ENCODE measurements at regions not wholly inside any gene's neighbourhood (a gene's known extent, or its start where the extent isn't known, plus 50 kb on each side); places are given as distances from the start of the nearest gene placed in this dataset.

GRCh38 chr6:999552-999951 is 306.6 kb upstream of the EXOC2 start:
- Histone ChIP-seq H3K4me1 (ENCODE audit: control insufficient read depth in 1 of 2, insufficient read depth in 2 of 2, low read length in 2 of 2) (no peaks in the 10 kb centered on the region), H3K9ac (ENCODE audit: insufficient read depth, low read length, poor library complexity, severe bottlenecking) (no peak overlapping the region), H3K27ac (ENCODE audit: low read depth in 1 of 2, low read length in 2 of 2) (no peak overlapping the region), H3K36me3 (replicated peaks in 1 of 2; ENCODE audit: control insufficient read depth in 1 of 2, insufficient read depth in 2 of 2, low read length in 2 of 2) (no peaks in the 10 kb centered on the region), H3K4me2 (replicated peaks; ENCODE audit: extremely low read depth, low read length, poor library complexity, severe bottlenecking) (no peak overlapping the region), H4K20me1 (ENCODE audit: insufficient read depth, low read length) (no peaks in the 10 kb centered on the region), H2AFZ (ENCODE audit: insufficient read depth, low read depth, low read length, poor library complexity, severe bottlenecking) (no peak overlapping the region), H3K9me3 (replicated peaks in 1 of 2; ENCODE audit: control insufficient read depth in 1 of 2, insufficient read depth in 1 of 2, low read length in 2 of 2) (no peaks in the 10 kb centered on the region), H3K27me3 (ENCODE audit: control insufficient read depth in 2 of 2, insufficient read depth in 2 of 2, low read length in 2 of 2) (no peaks in the 10 kb centered on the region), H3K79me2 (ENCODE audit: insufficient read depth, low read length) (no peaks in the 10 kb centered on the region), H3K4me3 (replicated peaks in 1 of 3; ENCODE audit: low read depth in 2 of 3, low read length in 3 of 3) (no peak overlapping the region)
- WGBS (ENCODE audit: insufficient coverage): 91% methylated on average over 4 of the region's 9 CpGs
- Mint-ChIP-seq H3K9me3 (peaks cover 0 to 10% (median 4%) of the 10 kb centered on the region in 7 donors), H3K4me3 (no peak overlapping the region), H3K27me3 (ENCODE audit: low read depth in 3 of 3) (peaks cover 5 to 9% (median 8%) of the 10 kb centered on the region in 3 donors), H3K4me1 (no peaks in the 10 kb centered on the region), H3K27ac (no peak overlapping the region), H3K36me3 (no peaks in the 10 kb centered on the region)
- TF ChIP-seq CTCF (IDR thresholded peaks at IDR 0.05): no peak
- DNase-seq: no peak
- intact Hi-C loops (cut with micrococcal nuclease): no loop called here

- Histone ChIP-seq H3K4me3 (replicated peaks in 1 of 3; ENCODE audit: low read depth in 2 of 3, low read length in 3 of 3) (no peak overlapping the region), H3K36me3 (replicated peaks in 1 of 2; ENCODE audit: control insufficient read depth in 1 of 2, insufficient read depth in 2 of 2, low read length in 2 of 2) (no peaks in the 10 kb centered on the region), H3K27me3 (ENCODE audit: control insufficient read depth in 2 of 2, insufficient read depth in 2 of 2, low read length in 2 of 2) (no peaks in the 10 kb centered on the region), H3K4me2 (replicated peaks; ENCODE audit: extremely low read depth, low read length, poor library complexity, severe bottlenecking) (no peak overlapping the region), H3K9ac (ENCODE audit: insufficient read depth, low read length, poor library complexity, severe bottlenecking) (no peak overlapping the region), H3K4me1 (ENCODE audit: control insufficient read depth in 1 of 2, insufficient read depth in 2 of 2, low read length in 2 of 2) (no peaks in the 10 kb centered on the region), H3K9me3 (replicated peaks in 1 of 2; ENCODE audit: control insufficient read depth in 1 of 2, insufficient read depth in 1 of 2, low read length in 2 of 2) (no peaks in the 10 kb centered on the region), H3K79me2 (ENCODE audit: insufficient read depth, low read length) (no peaks in the 10 kb centered on the region), H4K20me1 (ENCODE audit: insufficient read depth, low read length) (no peaks in the 10 kb centered on the region), H2AFZ (ENCODE audit: insufficient read depth, low read depth, low read length, poor library complexity, severe bottlenecking) (no peak overlapping the region), H3K27ac (ENCODE audit: low read depth in 1 of 2, low read length in 2 of 2) (no peak overlapping the region)
- TF ChIP-seq CTCF (IDR thresholded peaks at IDR 0.05): no peak
- Mint-ChIP-seq H3K27me3 (ENCODE audit: low read depth in 3 of 3) (peaks cover 5 to 9% (median 8%) of the 10 kb centered on the region in 3 donors), H3K4me3 (no peak overlapping the region), H3K36me3 (no peaks in the 10 kb centered on the region), H3K9me3 (peaks cover 0 to 4% (median 0%) of the 10 kb centered on the region in 7 donors), H3K27ac (no peak overlapping the region), H3K4me1 (no peaks in the 10 kb centered on the region)
- intact Hi-C loops (cut with micrococcal nuclease): no loop called here
- WGBS (ENCODE audit: insufficient coverage): 93% methylated on average over 10 of the region's 10 CpGs
- DNase-seq: no peak
Measured at GRCh38 chr6:998551-998950, 305.6 kb upstream of the EXOC2 start.
